ENCODE measurements at regions not wholly inside any gene's neighbourhood (a gene's known extent, or its start where the extent isn't known, plus 50 kb on each side); places are given as distances from the start of the nearest gene placed in this dataset.

- no peak for DNase-seq (ENCODE audit: low spot score in 2 of 2)
- no peak for TF ChIP-seq CTCF (IDR thresholded peaks at IDR 0.05)
- no peak overlapping the region for H3K4me3 ChIP-seq
- no peaks in the 10 kb centered on the region for H3K9me3 ChIP-seq
- H3K27me3 ChIP-seq = no peaks in the 10 kb centered on the region
- intact Hi-C loops (cut with DNase I) = no loop called here
- H3K27ac ChIP-seq = no peak overlapping the region
- H3K36me3 ChIP-seq = no peaks in the 10 kb centered on the region
- H3K4me1 ChIP-seq = no peaks in the 10 kb centered on the region
Measured at GRCh38 chr4:45122406-45122805, 396.1 kb upstream of the GNPDA2 start.

GRCh38 chr4:45121426-45121975 lies 395.1 kb upstream of the GNPDA2 start:
- Histone ChIP-seq H3K27me3 (no peaks in the 10 kb centered on the region), H3K4me1 (no peaks in the 10 kb centered on the region), H3K36me3 (no peaks in the 10 kb centered on the region), H3K27ac (no peak overlapping the region), H3K4me3 (no peak overlapping the region), H3K9me3 (no peaks in the 10 kb centered on the region)
- intact Hi-C loops (cut with DNase I) = no loop called here
- DNase-seq (ENCODE audit: low spot score in 2 of 2) = no peak
- no peak for TF ChIP-seq CTCF (IDR thresholded peaks at IDR 0.05)

GRCh38 chr4:45120163-45120562 lies 393.8 kb upstream of the GNPDA2 start:
- intact Hi-C loops (cut with DNase I) = no loop called here
- Histone ChIP-seq H3K27me3 (no peaks in the 10 kb centered on the region), H3K4me1 (no peaks in the 10 kb centered on the region), H3K4me3 (no peak overlapping the region), H3K36me3 (no peaks in the 10 kb centered on the region), H3K9me3 (no peaks in the 10 kb centered on the region), H3K27ac (no peak overlapping the region)
- TF ChIP-seq CTCF (IDR thresholded peaks at IDR 0.05) = no peak
- DNase-seq (ENCODE audit: low spot score in 2 of 2) = no peak

GRCh38 chr4:45119376-45119775 lies 393.0 kb upstream of the GNPDA2 start:
- Histone ChIP-seq H3K4me3 (no peak overlapping the region), H3K27me3 (no peaks in the 10 kb centered on the region), H3K9me3 (no peaks in the 10 kb centered on the region), H3K27ac (no peak overlapping the region), H3K36me3 (no peaks in the 10 kb centered on the region), H3K4me1 (no peaks in the 10 kb centered on the region)
- intact Hi-C loops (cut with DNase I) = no loop called here
- DNase-seq (ENCODE audit: low spot score in 2 of 2) = no peak
- TF ChIP-seq CTCF (IDR thresholded peaks at IDR 0.05) = no peak

GRCh38 chr4:45102716-45103115 lies 376.4 kb upstream of the GNPDA2 start:
- H3K4me1 ChIP-seq = no peaks in the 10 kb centered on the region
- no peak overlapping the region for H3K27ac ChIP-seq
- no peaks in the 10 kb centered on the region for H3K27me3 ChIP-seq
- no peak overlapping the region for H3K4me3 ChIP-seq
- intact Hi-C loops (cut with DNase I) = no loop called here
- no peak for DNase-seq (ENCODE audit: low spot score in 2 of 2)
- H3K9me3 ChIP-seq = no peaks in the 10 kb centered on the region
- H3K36me3 ChIP-seq = no peaks in the 10 kb centered on the region
- no peak for TF ChIP-seq CTCF (IDR thresholded peaks at IDR 0.05)

Data from ascending aorta (tissue), 2 donors.